ENCODE measurements at regions not wholly inside any gene's neighbourhood (a gene's known extent, or its start where the extent isn't known, plus 50 kb on each side); places are given as distances from the start of the nearest gene placed in this dataset.

GRCh38 chrX:115702982-115703381 lies 142.0 kb downstream of the PLS3 start:
- no peak overlapping the region for H3K27ac Mint-ChIP-seq
- POLR2A ChIA-PET = no interaction called here
- H3K36me3 Mint-ChIP-seq = no peaks in the 10 kb centered on the region
- DNase-seq (ENCODE audit: low spot score) (no peak), ATAC-seq (no peak)
- TF ChIP-seq KAT7 (CRISPR knock-in tag; IDR thresholded peaks at IDR 0.05; ENCODE audit: borderline replicate concordance) (no peak), NR2C2 (CRISPR knock-in tag; IDR thresholded peaks at IDR 0.05) (no peak), RELA (CRISPR knock-in tag; IDR thresholded peaks at IDR 0.05; ENCODE audit: borderline replicate concordance) (no peak), CREM (CRISPR knock-in tag; IDR thresholded peaks at IDR 0.05) (no peak), ZNF423 (CRISPR knock-in tag; IDR thresholded peaks at IDR 0.05) (no peak), PRDM15 (CRISPR knock-in tag; IDR thresholded peaks at IDR 0.05) (no peak), SMAD4 (CRISPR knock-in tag; IDR thresholded peaks at IDR 0.05) (no peak), HMGA2 (CRISPR knock-in tag; IDR thresholded peaks at IDR 0.05) (no peak), USF2 (CRISPR knock-in tag; IDR thresholded peaks at IDR 0.05) (no peak)
- TF ChIP-seq, protein P1, sequence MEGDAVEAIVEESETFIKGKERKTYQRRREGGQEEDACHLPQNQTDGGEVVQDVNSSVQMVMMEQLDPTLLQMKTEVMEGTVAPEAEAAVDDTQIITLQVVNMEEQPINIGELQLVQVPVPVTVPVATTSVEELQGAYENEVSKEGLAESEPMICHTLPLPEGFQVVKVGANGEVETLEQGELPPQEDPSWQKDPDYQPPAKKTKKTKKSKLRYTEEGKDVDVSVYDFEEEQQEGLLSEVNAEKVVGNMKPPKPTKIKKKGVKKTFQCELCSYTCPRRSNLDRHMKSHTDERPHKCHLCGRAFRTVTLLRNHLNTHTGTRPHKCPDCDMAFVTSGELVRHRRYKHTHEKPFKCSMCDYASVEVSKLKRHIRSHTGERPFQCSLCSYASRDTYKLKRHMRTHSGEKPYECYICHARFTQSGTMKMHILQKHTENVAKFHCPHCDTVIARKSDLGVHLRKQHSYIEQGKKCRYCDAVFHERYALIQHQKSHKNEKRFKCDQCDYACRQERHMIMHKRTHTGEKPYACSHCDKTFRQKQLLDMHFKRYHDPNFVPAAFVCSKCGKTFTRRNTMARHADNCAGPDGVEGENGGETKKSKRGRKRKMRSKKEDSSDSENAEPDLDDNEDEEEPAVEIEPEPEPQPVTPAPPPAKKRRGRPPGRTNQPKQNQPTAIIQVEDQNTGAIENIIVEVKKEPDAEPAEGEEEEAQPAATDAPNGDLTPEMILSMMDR (IDR thresholded peaks at IDR 0.05) = no peak
- peaks cover 11% of the 10 kb centered on the region for H3K4me1 Mint-ChIP-seq
- H3K9me3 Mint-ChIP-seq = no peaks in the 10 kb centered on the region
- no peak overlapping the region for H3K4me3 Mint-ChIP-seq
- CTCF ChIA-PET = no interaction called here
- peaks cover 6% of the 10 kb centered on the region; the same call in 1 of the 2 replicates for H3K27me3 Mint-ChIP-seq (ENCODE audit: low read depth)

- ATAC-seq (no peak), DNase-seq (ENCODE audit: low spot score) (no peak)
- peaks cover 30% of the 10 kb centered on the region for H3K4me1 Mint-ChIP-seq
- no peak overlapping the region for H3K27ac Mint-ChIP-seq
- no peaks in the 10 kb centered on the region for H3K36me3 Mint-ChIP-seq
- no peaks in the 10 kb centered on the region for H3K9me3 Mint-ChIP-seq
- H3K4me3 Mint-ChIP-seq = no peak overlapping the region
- H3K27me3 Mint-ChIP-seq (ENCODE audit: low read depth) = no peaks in the 10 kb centered on the region; the same call in 1 of the 2 replicates
- ChIA-PET POLR2A (no interaction called here), CTCF (no interaction called here)
- TF ChIP-seq CREM (CRISPR knock-in tag; IDR thresholded peaks at IDR 0.05) = no peak
- TF ChIP-seq NR2C2 (CRISPR knock-in tag; IDR thresholded peaks at IDR 0.05) = no peak
- TF ChIP-seq OVOL2 (CRISPR knock-in tag; IDR thresholded peaks at IDR 0.05; ENCODE audit: borderline replicate concordance) = no peak
- no peak for TF ChIP-seq NFE2L1 (CRISPR knock-in tag; IDR thresholded peaks at IDR 0.05)
- no peak for TF ChIP-seq EMX1 (CRISPR knock-in tag; IDR thresholded peaks at IDR 0.05)
- TF ChIP-seq, protein P2, sequence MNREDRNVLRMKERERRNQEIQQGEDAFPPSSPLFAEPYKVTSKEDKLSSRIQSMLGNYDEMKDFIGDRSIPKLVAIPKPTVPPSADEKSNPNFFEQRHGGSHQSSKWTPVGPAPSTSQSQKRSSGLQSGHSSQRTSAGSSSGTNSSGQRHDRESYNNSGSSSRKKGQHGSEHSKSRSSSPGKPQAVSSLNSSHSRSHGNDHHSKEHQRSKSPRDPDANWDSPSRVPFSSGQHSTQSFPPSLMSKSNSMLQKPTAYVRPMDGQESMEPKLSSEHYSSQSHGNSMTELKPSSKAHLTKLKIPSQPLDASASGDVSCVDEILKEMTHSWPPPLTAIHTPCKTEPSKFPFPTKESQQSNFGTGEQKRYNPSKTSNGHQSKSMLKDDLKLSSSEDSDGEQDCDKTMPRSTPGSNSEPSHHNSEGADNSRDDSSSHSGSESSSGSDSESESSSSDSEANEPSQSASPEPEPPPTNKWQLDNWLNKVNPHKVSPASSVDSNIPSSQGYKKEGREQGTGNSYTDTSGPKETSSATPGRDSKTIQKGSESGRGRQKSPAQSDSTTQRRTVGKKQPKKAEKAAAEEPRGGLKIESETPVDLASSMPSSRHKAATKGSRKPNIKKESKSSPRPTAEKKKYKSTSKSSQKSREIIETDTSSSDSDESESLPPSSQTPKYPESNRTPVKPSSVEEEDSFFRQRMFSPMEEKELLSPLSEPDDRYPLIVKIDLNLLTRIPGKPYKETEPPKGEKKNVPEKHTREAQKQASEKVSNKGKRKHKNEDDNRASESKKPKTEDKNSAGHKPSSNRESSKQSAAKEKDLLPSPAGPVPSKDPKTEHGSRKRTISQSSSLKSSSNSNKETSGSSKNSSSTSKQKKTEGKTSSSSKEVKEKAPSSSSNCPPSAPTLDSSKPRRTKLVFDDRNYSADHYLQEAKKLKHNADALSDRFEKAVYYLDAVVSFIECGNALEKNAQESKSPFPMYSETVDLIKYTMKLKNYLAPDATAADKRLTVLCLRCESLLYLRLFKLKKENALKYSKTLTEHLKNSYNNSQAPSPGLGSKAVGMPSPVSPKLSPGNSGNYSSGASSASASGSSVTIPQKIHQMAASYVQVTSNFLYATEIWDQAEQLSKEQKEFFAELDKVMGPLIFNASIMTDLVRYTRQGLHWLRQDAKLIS (CRISPR knock-in tag; IDR thresholded peaks at IDR 0.05; ENCODE audit: borderline replicate concordance) = no peak
- no peak for TF ChIP-seq GRHL2 (CRISPR knock-in tag; IDR thresholded peaks at IDR 0.05; ENCODE audit: insufficient replicate concordance, severe bottlenecking)
- TF ChIP-seq TEAD1 (CRISPR knock-in tag; IDR thresholded peaks at IDR 0.05) = no peak
- TF ChIP-seq NR1H2 (CRISPR knock-in tag; IDR thresholded peaks at IDR 0.05) = no peak
- no peak for TF ChIP-seq FOXJ3 (CRISPR knock-in tag; IDR thresholded peaks at IDR 0.05; ENCODE audit: borderline replicate concordance)
- TF ChIP-seq PRDM15 (CRISPR knock-in tag; IDR thresholded peaks at IDR 0.05) = no peak
- TF ChIP-seq ZNF396 (CRISPR knock-in tag; IDR thresholded peaks at IDR 0.05; ENCODE audit: borderline replicate concordance) = no peak
- TF ChIP-seq, protein P3, sequence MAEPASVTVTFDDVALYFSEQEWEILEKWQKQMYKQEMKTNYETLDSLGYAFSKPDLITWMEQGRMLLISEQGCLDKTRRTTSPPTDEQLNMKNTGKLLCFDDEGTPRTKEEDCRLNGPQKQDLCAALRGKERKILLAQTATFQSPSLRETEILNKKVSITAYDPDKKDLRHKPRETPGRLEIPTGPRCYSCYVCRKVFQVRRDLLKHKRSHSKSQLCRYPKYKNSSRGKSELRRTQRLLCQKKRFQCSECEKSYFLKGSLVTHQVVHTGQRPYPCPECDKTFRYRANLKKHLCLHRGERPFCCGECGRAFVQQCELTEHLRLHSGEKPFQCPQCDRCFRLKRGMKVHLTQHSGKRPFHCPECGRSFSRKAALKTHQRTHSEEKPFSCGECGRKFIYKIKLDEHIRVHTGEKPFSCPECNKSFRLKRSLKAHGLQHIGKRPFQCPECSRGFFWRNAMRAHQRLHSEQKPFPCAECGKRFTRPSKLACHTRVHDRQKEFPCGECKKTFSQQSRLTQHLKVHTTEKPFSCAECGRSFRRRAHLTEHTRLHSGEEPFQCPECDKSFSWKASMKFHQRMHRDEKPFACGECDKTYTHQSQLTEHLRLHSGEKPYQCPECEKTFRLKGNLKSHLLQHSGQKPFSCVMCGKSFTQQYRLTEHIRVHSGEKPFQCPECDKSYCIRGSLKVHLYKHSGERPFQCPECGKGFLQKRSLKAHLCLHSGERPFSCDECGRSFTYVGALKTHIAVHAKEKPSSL (CRISPR knock-in tag; conservative IDR thresholded peaks at IDR 0.05) = no peak
Observed at GRCh38 chrX:115709039-115709438, 148.1 kb downstream of the PLS3 start.
